Suprapubic skin (tissue), 3 donors: ENCODE measurements at regions not wholly inside any gene's neighbourhood (a gene's known extent, or its start where the extent isn't known, plus 50 kb on each side); places are given as distances from the start of the nearest gene placed in this dataset.

Experiments used
- POLR2A ChIP-seq, 2 donors: fragments of 450-650 bp; IDR thresholded peaks; one replicate each; pipeline ENCODE4 v1.6.1; 2017; ENCODE audit warnings: antibody characterized with exemption in 2 of 2, mild to moderate bottlenecking in 2 of 2, moderate library complexity in 2 of 2
- TF ChIP-seq, protein P1 (sequence below), 2 donors: fragments of 200-600 bp in 1 of 2; fragments of 450-650 bp in 1 of 2; sonication (generic) in 1 of 2; IDR thresholded peaks; one replicate each; pipeline ENCODE4 v1.5.1; 2016 to 2019; ENCODE audit warnings: antibody characterized with exemption in 2 of 2, mild to moderate bottlenecking in 1 of 2, moderate library complexity in 1 of 2

DNA sequence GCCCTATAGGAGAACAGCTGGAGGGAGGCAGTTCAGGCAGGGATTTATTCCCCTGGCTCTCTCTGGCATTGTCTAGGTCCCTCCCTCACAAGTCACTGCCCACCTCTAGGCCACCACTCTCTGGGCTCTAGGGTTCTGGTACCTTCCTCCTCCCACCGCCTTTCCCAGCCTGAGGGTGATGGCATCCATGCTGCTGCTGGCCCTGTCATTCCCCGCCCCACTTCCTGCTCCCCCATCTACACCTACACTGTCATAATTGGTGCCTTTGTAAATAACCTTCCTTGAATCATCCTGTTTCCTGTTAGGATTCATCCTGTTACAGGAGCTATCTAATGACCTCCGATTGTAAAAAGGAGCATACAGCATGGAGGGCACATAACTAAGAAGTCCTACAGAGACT, 303.3 kb upstream of the COBL start:
- TF ChIP-seq POLR2A (IDR thresholded peaks at IDR 0.05): no peak
- TF ChIP-seq, protein P1, sequence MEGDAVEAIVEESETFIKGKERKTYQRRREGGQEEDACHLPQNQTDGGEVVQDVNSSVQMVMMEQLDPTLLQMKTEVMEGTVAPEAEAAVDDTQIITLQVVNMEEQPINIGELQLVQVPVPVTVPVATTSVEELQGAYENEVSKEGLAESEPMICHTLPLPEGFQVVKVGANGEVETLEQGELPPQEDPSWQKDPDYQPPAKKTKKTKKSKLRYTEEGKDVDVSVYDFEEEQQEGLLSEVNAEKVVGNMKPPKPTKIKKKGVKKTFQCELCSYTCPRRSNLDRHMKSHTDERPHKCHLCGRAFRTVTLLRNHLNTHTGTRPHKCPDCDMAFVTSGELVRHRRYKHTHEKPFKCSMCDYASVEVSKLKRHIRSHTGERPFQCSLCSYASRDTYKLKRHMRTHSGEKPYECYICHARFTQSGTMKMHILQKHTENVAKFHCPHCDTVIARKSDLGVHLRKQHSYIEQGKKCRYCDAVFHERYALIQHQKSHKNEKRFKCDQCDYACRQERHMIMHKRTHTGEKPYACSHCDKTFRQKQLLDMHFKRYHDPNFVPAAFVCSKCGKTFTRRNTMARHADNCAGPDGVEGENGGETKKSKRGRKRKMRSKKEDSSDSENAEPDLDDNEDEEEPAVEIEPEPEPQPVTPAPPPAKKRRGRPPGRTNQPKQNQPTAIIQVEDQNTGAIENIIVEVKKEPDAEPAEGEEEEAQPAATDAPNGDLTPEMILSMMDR (IDR thresholded peaks at IDR 0.05): no peak
